OCI-LY1 (cell line): ENCODE measurements at regions not wholly inside any gene's neighbourhood (a gene's known extent, or its start where the extent isn't known, plus 50 kb on each side); places are given as distances from the start of the nearest gene placed in this dataset.

Experiments
- H2AFZ ChIP-seq: fragments of 200-600 bp; sonication (generic), shearing (Covaris generic); 2 replicates; pipeline ENCODE4 v1.6.0; 2014; ENCODE audit warnings: antibody characterized with exemption, mild to moderate bottlenecking, low read length
- H3F3A ChIP-seq: fragments of 200-600 bp; sonication (generic), shearing (Covaris generic); 2 replicates; pipeline ENCODE4 v1.6.0; 2014; ENCODE audit warnings: mild to moderate bottlenecking, antibody characterized with exemption, low read length, moderate library complexity; ENCODE audit not compliant: insufficient read depth
- H3K27ac ChIP-seq: fragments of 200-600 bp; sonication (generic); 2 replicates; pipeline ENCODE4 v1.5.1; 2014; ENCODE audit warnings: low read length, mixed run types, mild to moderate bottlenecking, low read depth; ENCODE audit not compliant: poor library complexity, severe bottlenecking
- H3K27me3 ChIP-seq: fragments of 200-600 bp; sonication (generic); 2 replicates; pipeline ENCODE4 v1.6.0; 2014; ENCODE audit warnings: antibody characterized with exemption, mild to moderate bottlenecking, low read length, moderate library complexity; ENCODE audit not compliant: insufficient read depth
- H3K36me3 ChIP-seq: fragments of 200-600 bp; sonication (generic); 2 replicates; pipeline ENCODE4 v1.6.1; 2014; ENCODE audit warnings: mild to moderate bottlenecking, antibody characterized with exemption, low read length, moderate library complexity, mixed read lengths; ENCODE audit not compliant: insufficient read depth
- H3K4me1 ChIP-seq: fragments of 200-600 bp; sonication (generic); 2 replicates; pipeline ENCODE4 v1.5.1; 2014; ENCODE audit warnings: mild to moderate bottlenecking, low read length, moderate library complexity; ENCODE audit not compliant: insufficient read depth, severe bottlenecking
- H3K4me2 ChIP-seq: fragments of 200-600 bp; sonication (generic), shearing (Covaris generic); 2 replicates; pipeline ENCODE4 v1.6.1; 2014; ENCODE audit warnings: low read length
- H3K4me3 ChIP-seq: fragments of 200-600 bp; sonication (generic); 2 replicates; pipeline ENCODE4 v1.5.1; 2014; ENCODE audit warnings: low read length, low read depth, mild to moderate bottlenecking, mixed read lengths; ENCODE audit not compliant: poor library complexity, severe bottlenecking
- H3K79me2 ChIP-seq: fragments of 200-600 bp; shearing (Covaris generic); 2 replicates; pipeline ENCODE4 v1.6.1; 2016; ENCODE audit warnings: mixed run types, low read length, mixed read lengths; ENCODE audit not compliant: insufficient read depth
- H3K9ac ChIP-seq: fragments of 200-600 bp; sonication (generic), shearing (Covaris generic); 2 replicates; pipeline ENCODE4 v1.6.1; 2014; ENCODE audit warnings: mild to moderate bottlenecking, low read length, mixed read lengths
- H3K9me2 ChIP-seq: fragments of 200-600 bp; sonication (generic), shearing (Covaris generic); 2 replicates; pipeline ENCODE4 v1.6.1; 2014; ENCODE audit warnings: low read depth, mild to moderate bottlenecking, low read length, mixed read lengths
- H3K9me3 ChIP-seq: fragments of 200-600 bp; shearing (Covaris generic); 2 replicates; pipeline ENCODE4 v1.6.1; 2014; ENCODE audit warnings: low read length, mixed read lengths
- H4K20me1 ChIP-seq: fragments of 200-600 bp; sonication (generic), shearing (Covaris generic); 2 replicates; pipeline ENCODE4 v1.6.0; 2016; ENCODE audit warnings: mild to moderate bottlenecking, low read length; ENCODE audit not compliant: insufficient read depth
- CTCF ChIP-seq: fragments of 200-600 bp; sonication (generic), shearing (Covaris generic); IDR thresholded peaks from 2 replicates; pipeline ENCODE4 v1.5.1; 2017; ENCODE audit warnings: mild to moderate bottlenecking, antibody characterized with exemption, low read length, moderate library complexity, mixed read lengths
- EZH2 ChIP-seq: fragments of 200-600 bp; sonication (generic), shearing (Covaris generic); IDR thresholded peaks from 2 replicates; pipeline ENCODE4 v1.8.0; 2017; ENCODE audit warnings: borderline replicate concordance, mixed run types, mild to moderate bottlenecking, antibody characterized with exemption, low read length, moderate library complexity, mixed read lengths

GRCh38 chr4:98780926-98781325 is 122.5 kb upstream of the TSPAN5 start:
- Histone ChIP-seq H3K36me3 (no peaks in the 10 kb centered on the region), H3K4me1 (no peaks in the 10 kb centered on the region), H3K27me3 (no peaks in the 10 kb centered on the region), H4K20me1 (no peaks in the 10 kb centered on the region), H3K79me2 (no peaks in the 10 kb centered on the region), H3K9ac (no peak overlapping the region), H3K9me2 (no peaks in the 10 kb centered on the region), H3K9me3 (no peaks in the 10 kb centered on the region), H2AFZ (no peak overlapping the region), H3F3A (no peaks in the 10 kb centered on the region), H3K4me3 (no peak overlapping the region), H3K27ac (no peak overlapping the region), H3K4me2 (no peak overlapping the region)
- TF ChIP-seq EZH2 (no peak), CTCF (no peak)

- H3K9ac ChIP-seq, result no peak overlapping the region
- no peak overlapping the region for H2AFZ ChIP-seq
- no peaks in the 10 kb centered on the region for H4K20me1 ChIP-seq
- H3K79me2 ChIP-seq, result no peaks in the 10 kb centered on the region
- no peaks in the 10 kb centered on the region for H3K36me3 ChIP-seq
- TF ChIP-seq EZH2 (no peak), CTCF (no peak)
- no peaks in the 10 kb centered on the region for H3K4me1 ChIP-seq
- H3K9me2 ChIP-seq, result no peaks in the 10 kb centered on the region
- no peaks in the 10 kb centered on the region for H3F3A ChIP-seq
- no peak overlapping the region for H3K4me2 ChIP-seq
- H3K27ac ChIP-seq, result no peak overlapping the region
- no peaks in the 10 kb centered on the region for H3K9me3 ChIP-seq
- no peak overlapping the region for H3K4me3 ChIP-seq
- H3K27me3 ChIP-seq, result no peaks in the 10 kb centered on the region
Observed at GRCh38 chr4:98779088-98779487, 120.7 kb upstream of the TSPAN5 start.

GRCh38 chr4:98778206-98778605 is 119.8 kb upstream of the TSPAN5 start:
- H3K4me2 ChIP-seq, result no peak overlapping the region

More at GRCh38 chr4:98778206-98778605, 119.8 kb upstream of the TSPAN5 start:
- no peaks in the 10 kb centered on the region for H3K9me3 ChIP-seq
- H3F3A ChIP-seq, result no peaks in the 10 kb centered on the region
- H3K27me3 ChIP-seq, result no peaks in the 10 kb centered on the region
- H2AFZ ChIP-seq, result no peak overlapping the region
- H3K27ac ChIP-seq, result no peak overlapping the region
- H3K4me3 ChIP-seq, result no peak overlapping the region
- no peaks in the 10 kb centered on the region for H3K36me3 ChIP-seq
- H3K9me2 ChIP-seq, result no peaks in the 10 kb centered on the region
- H3K4me1 ChIP-seq, result no peaks in the 10 kb centered on the region
- no peak overlapping the region for H3K9ac ChIP-seq
- TF ChIP-seq EZH2 (no peak), CTCF (no peak)
- no peaks in the 10 kb centered on the region for H4K20me1 ChIP-seq
- H3K79me2 ChIP-seq, result no peaks in the 10 kb centered on the region
